ENCODE measurements at regions not wholly inside any gene's neighbourhood (a gene's known extent, or its start where the extent isn't known, plus 50 kb on each side); places are given as distances from the start of the nearest gene placed in this dataset.

DNA sequence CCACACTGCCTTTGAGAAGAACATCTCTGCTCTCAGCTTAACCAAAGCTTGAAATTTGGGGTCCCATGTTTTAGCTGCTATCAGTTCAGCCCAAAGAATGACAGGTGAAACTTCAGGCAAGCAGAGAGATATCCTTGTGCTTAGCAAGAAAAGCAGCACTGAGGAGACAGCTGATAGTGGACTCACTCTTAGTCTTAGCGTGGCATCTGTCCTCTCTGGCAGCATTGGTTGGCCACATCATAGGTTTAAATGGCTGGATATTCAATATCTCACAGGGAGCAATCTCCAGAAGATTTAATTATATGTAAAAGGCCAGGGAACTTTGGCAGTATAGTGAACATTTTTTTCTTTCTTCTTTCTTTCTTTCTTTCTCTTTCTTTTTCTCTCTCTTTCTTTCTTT lies 131.1 kb upstream of the SGK1 start:
- TF ChIP-seq, protein P1, sequence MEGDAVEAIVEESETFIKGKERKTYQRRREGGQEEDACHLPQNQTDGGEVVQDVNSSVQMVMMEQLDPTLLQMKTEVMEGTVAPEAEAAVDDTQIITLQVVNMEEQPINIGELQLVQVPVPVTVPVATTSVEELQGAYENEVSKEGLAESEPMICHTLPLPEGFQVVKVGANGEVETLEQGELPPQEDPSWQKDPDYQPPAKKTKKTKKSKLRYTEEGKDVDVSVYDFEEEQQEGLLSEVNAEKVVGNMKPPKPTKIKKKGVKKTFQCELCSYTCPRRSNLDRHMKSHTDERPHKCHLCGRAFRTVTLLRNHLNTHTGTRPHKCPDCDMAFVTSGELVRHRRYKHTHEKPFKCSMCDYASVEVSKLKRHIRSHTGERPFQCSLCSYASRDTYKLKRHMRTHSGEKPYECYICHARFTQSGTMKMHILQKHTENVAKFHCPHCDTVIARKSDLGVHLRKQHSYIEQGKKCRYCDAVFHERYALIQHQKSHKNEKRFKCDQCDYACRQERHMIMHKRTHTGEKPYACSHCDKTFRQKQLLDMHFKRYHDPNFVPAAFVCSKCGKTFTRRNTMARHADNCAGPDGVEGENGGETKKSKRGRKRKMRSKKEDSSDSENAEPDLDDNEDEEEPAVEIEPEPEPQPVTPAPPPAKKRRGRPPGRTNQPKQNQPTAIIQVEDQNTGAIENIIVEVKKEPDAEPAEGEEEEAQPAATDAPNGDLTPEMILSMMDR (IDR thresholded peaks at IDR 0.05), result no peak
- no peak for TF ChIP-seq POLR2A (IDR thresholded peaks at IDR 0.05; ENCODE audit: low read depth)
- no peak for TF ChIP-seq POLR2AphosphoS5 (IDR thresholded peaks at IDR 0.05)

Measured in esophagus muscularis mucosa (tissue), 3 donors.